Osteocyte (in vitro differentiated cells): ENCODE measurements at regions not wholly inside any gene's neighbourhood (a gene's known extent, or its start where the extent isn't known, plus 50 kb on each side); places are given as distances from the start of the nearest gene placed in this dataset.
A peak's percentile ranks its signal among the peaks of the same experiment; 100 is the strongest.

ENCODE experiments used
- DNase-seq: peaks from one replicate; pipeline ENCODE4 v3.0.0; 2021; ENCODE audit warnings: mixed read lengths; ENCODE audit not compliant: unreplicated experiment; ENCODE audit errors: extremely low spot score
- H3K27ac Mint-ChIP-seq: one replicate; pipeline ENCODE4 v1.8.0; 2021; ENCODE audit warnings: mild to moderate bottlenecking, mixed read lengths; ENCODE audit not compliant: unreplicated experiment
- H3K27me3 Mint-ChIP-seq: one replicate; pipeline ENCODE4 v1.8.0; 2021; ENCODE audit warnings: mixed read lengths; ENCODE audit not compliant: unreplicated experiment
- H3K36me3 Mint-ChIP-seq: one replicate; pipeline ENCODE4 v1.8.0; 2021; ENCODE audit warnings: mixed read lengths; ENCODE audit not compliant: unreplicated experiment
- H3K4me1 Mint-ChIP-seq: one replicate; pipeline ENCODE4 v1.8.0; 2021; ENCODE audit warnings: mixed read lengths; ENCODE audit not compliant: unreplicated experiment
- H3K4me3 Mint-ChIP-seq: one replicate; pipeline ENCODE4 v1.8.0; 2021; ENCODE audit warnings: mild to moderate bottlenecking, moderate library complexity, mixed read lengths; ENCODE audit not compliant: unreplicated experiment
- H3K9me3 Mint-ChIP-seq: one replicate; pipeline ENCODE4 v1.8.0; 2021; ENCODE audit warnings: mixed read lengths; ENCODE audit not compliant: unreplicated experiment
- CTCF ChIP-seq: fragments of 200-600 bp; sonication (generic); IDR thresholded peaks from 2 replicates; pipeline ENCODE4 v1.5.0; 2021; ENCODE audit warnings: antibody characterized with exemption, mild to moderate bottlenecking, moderate library complexity

- H3K27ac Mint-ChIP-seq, result peak overlapping the region; percentile 64
- no peak for TF ChIP-seq CTCF
- peaks cover 6% of the 10 kb centered on the region for H3K9me3 Mint-ChIP-seq
- H3K27me3 Mint-ChIP-seq, result no peaks in the 10 kb centered on the region
- H3K4me3 Mint-ChIP-seq, result no peak overlapping the region
- no peaks in the 10 kb centered on the region for H3K36me3 Mint-ChIP-seq
- H3K4me1 Mint-ChIP-seq, result peaks cover 28% of the 10 kb centered on the region
- no peak for DNase-seq
Observed at GRCh38 chr19:28940751-28941500, 272.0 kb downstream of the UQCRFS1 start.

- Mint-ChIP-seq H3K4me1 (peaks cover 31% of the 10 kb centered on the region), H3K27me3 (no peaks in the 10 kb centered on the region), H3K4me3 (no peak overlapping the region), H3K27ac (peak overlapping the region; percentile 35), H3K9me3 (peaks cover 6% of the 10 kb centered on the region), H3K36me3 (no peaks in the 10 kb centered on the region)
- DNase-seq, result no peak
- TF ChIP-seq CTCF, result no peak
Observed at GRCh38 chr19:28939236-28939635, 273.7 kb downstream of the UQCRFS1 start.

- Mint-ChIP-seq H3K4me3 (no peak overlapping the region), H3K4me1 (peaks cover 23% of the 10 kb centered on the region), H3K36me3 (no peaks in the 10 kb centered on the region), H3K27me3 (no peaks in the 10 kb centered on the region), H3K9me3 (peaks cover 6% of the 10 kb centered on the region), H3K27ac (no peak overlapping the region)
- TF ChIP-seq CTCF, result no peak
- DNase-seq, result no peak
Observed at GRCh38 chr19:28936001-28936400, 276.9 kb downstream of the UQCRFS1 start.

GRCh38 chr19:28934631-28935030 is 278.3 kb downstream of the UQCRFS1 start:
- peaks cover 6% of the 10 kb centered on the region for H3K9me3 Mint-ChIP-seq
- DNase-seq, result no peak
- no peaks in the 10 kb centered on the region for H3K36me3 Mint-ChIP-seq
- TF ChIP-seq CTCF, result no peak
- peaks cover 14% of the 10 kb centered on the region for H3K4me1 Mint-ChIP-seq
- H3K27me3 Mint-ChIP-seq, result no peaks in the 10 kb centered on the region
- no peak overlapping the region for H3K4me3 Mint-ChIP-seq
- H3K27ac Mint-ChIP-seq, result no peak overlapping the region

GRCh38 chr19:28933039-28933438 is 279.9 kb downstream of the UQCRFS1 start:
- Mint-ChIP-seq H3K27me3 (no peaks in the 10 kb centered on the region), H3K9me3 (no peaks in the 10 kb centered on the region), H3K27ac (no peak overlapping the region), H3K4me1 (peaks cover 17% of the 10 kb centered on the region), H3K4me3 (no peak overlapping the region), H3K36me3 (no peaks in the 10 kb centered on the region)
- TF ChIP-seq CTCF, result no peak
- DNase-seq, result no peak
